Epithelial cell of proximal tubule (primary cell): ENCODE measurements at regions not wholly inside any gene's neighbourhood (a gene's known extent, or its start where the extent isn't known, plus 50 kb on each side); places are given as distances from the start of the nearest gene placed in this dataset.
"Not testable (repeated sequence)": the region's sequence is repeated elsewhere in the genome, so short reads cannot be mapped to it uniquely, and the experiment has no call there.

ENCODE experiments used
- DNase-seq: peaks from one replicate; pipeline ENCODE4 v3.0.0-alpha.2; 2011; ENCODE audit warnings: low read depth
- H3K4me3 ChIP-seq: 2 replicates; pipeline ENCODE4 v1.5.1; 2011; ENCODE audit warnings: low read depth, mild to moderate bottlenecking, low read length
- CTCF ChIP-seq: conservative IDR thresholded peaks from 2 replicates; pipeline ENCODE4 v1.5.1; 2012; ENCODE audit warnings: low read depth, mild to moderate bottlenecking, low read length

- no peak overlapping the region for H3K4me3 ChIP-seq
- DNase-seq = no peak
- no peak for TF ChIP-seq CTCF
Observed at GRCh38 chr18:55732227-55733106, 144.5 kb upstream of the TCF4 start.

DNA sequence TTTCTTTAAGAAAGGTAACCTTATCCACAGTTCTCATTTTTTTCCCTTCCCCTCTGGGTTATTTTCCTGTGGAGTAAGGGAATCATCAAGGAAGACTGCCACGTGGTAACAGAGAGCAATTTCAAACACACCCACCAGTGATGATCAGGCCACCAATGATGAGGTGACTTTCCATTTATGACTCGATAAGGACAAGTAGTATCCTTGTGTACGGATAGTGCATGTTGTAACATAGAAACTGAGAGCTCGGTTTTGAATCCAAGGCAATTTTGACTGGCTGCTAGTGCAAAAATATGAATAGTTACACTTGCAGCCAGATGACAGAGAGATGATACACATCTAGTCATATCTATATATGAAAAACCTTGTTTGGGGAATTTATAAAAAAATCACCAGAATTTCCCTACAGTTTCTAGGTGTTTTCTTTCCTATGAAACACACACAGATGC, 143.6 kb upstream of the TCF4 start:
- no peak for DNase-seq
- no peak for TF ChIP-seq CTCF
- H3K4me3 ChIP-seq = no peak overlapping the region

- not testable (repeated sequence) for DNase-seq, H3K4me3 ChIP-seq
Observed at GRCh38 chr18:55721006-55721405, 133.0 kb upstream of the TCF4 start.

DNA sequence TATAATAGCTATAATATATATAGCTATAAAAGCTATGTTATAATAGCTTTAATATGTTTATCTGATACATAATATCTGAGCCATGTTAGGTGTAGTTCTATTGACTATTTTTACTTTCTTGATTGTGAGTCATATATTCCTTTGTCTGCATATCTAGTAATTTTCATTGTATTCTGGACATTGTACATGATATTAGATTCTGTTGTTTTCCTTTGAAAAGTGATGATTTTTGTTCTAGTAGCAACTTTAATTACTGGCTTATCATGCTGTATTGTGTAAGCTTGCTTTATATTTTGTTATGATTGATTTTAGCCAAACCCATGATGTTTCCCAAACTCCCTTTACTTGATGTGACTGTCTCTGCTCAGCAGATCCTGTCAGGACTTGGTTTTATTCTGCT, 125.7 kb upstream of the TCF4 start:
- no peak overlapping the region for H3K4me3 ChIP-seq
- no peak for TF ChIP-seq CTCF
- DNase-seq = no peak

DNA sequence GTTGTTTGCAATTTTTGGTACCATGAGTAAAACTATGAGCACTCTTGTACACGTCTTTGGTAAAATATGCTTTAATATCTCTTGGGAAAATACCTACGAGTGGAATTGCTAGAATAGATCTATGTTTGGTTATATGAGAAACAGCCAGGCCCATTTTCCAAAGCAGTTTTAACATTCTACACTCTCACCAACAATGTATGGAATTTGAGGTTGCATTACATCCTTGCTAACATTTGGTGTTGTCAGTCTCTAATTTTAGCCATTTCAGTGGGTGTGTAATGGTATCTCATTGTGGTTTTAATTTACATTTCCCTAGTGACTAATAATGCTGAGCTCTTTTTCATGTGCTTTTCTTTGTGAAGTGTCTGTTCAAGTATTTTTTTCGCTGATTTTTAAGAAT, 118.9 kb upstream of the TCF4 start:
- no peak overlapping the region for H3K4me3 ChIP-seq
- no peak for DNase-seq
- TF ChIP-seq CTCF = no peak

- no peak for DNase-seq
- H3K4me3 ChIP-seq = no peak overlapping the region
- no peak for TF ChIP-seq CTCF
Observed at GRCh38 chr18:55699233-55699765, 111.3 kb upstream of the TCF4 start.

DNA sequence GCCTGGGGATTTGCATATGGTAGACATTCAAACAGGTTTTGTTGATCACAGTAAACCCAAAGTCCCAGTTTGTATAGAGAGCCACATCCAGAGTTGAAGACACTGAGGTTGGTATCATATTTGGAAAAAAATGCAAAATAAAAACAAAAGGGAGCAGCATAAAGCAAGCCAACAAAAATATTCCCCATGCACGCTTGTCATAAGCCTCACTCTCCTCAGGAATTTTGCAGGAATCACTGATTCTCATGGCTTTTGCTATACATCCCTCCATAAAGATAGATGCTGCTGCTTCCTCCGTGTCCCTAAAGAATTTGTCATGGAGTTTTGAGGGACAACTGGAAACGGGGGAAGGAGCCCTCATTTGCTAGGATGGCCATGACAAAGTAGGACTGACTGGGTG, 108.8 kb upstream of the TCF4 start:
- TF ChIP-seq CTCF = no peak
- no peak overlapping the region for H3K4me3 ChIP-seq
- DNase-seq = no peak
